ENCODE measurements at regions not wholly inside any gene's neighbourhood (a gene's known extent, or its start where the extent isn't known, plus 50 kb on each side); places are given as distances from the start of the nearest gene placed in this dataset.

GRCh38 chr20:24207803-24208300 lies 219.3 kb upstream of the GGTLC1 start:
- TF ChIP-seq CTCF (conservative IDR thresholded peaks at IDR 0.05; ENCODE audit: low read depth, low read length) (no peak), EZH2 (IDR thresholded peaks at IDR 0.05; ENCODE audit: low read length, unreplicated experiment) (no peak), EZH2phosphoT487 (IDR thresholded peaks at IDR 0.05; ENCODE audit: borderline replicate concordance, low read length) (no peak)
